Bronchial epithelial cell (primary cell): ENCODE measurements at regions not wholly inside any gene's neighbourhood (a gene's known extent, or its start where the extent isn't known, plus 50 kb on each side); places are given as distances from the start of the nearest gene placed in this dataset.

ENCODE experiments used
- DNase-seq: peaks from one replicate; pipeline ENCODE4 v3.0.0-alpha.2; 2010; ENCODE audit warnings: low read depth
- FAIRE-seq: peaks from 2 replicates; lab custom pipeline; 2011; peaks lifted over from hg19 to GRCh38; lab: Jason Lieb, UNC
- H3K27me3 ChIP-seq: 2 replicates; pipeline ENCODE4 v1.5.1; 2011; ENCODE audit warnings: low read length; ENCODE audit not compliant: control insufficient read depth, insufficient read depth
- H3K36me3 ChIP-seq: 2 replicates; pipeline ENCODE4 v1.5.1; 2011; ENCODE audit warnings: low read length; ENCODE audit not compliant: control insufficient read depth, insufficient read depth
- H3K4me3 ChIP-seq: 2 replicates; pipeline ENCODE4 v1.5.1; 2011; ENCODE audit warnings: mild to moderate bottlenecking, low read depth, low read length, control low read depth
- CTCF ChIP-seq: IDR thresholded peaks from 2 replicates; pipeline ENCODE4 v1.5.1; 2011; ENCODE audit warnings: mild to moderate bottlenecking, moderate library complexity, low read length, control low read depth, inconsistent platforms; ENCODE audit not compliant: insufficient read depth, severe bottlenecking

- Histone ChIP-seq H3K27me3 (no peaks in the 10 kb centered on the region), H3K36me3 (no peaks in the 10 kb centered on the region), H3K4me3 (no peak overlapping the region)
- TF ChIP-seq CTCF: no peak
- DNase-seq (peak; percentile 55), FAIRE-seq (no peak)
Observed at GRCh38 chr2:180141600-180141999, 134.5 kb upstream of the CWC22 start.

GRCh38 chr2:180133736-180134135 lies 126.6 kb upstream of the CWC22 start:
- Histone ChIP-seq H3K4me3 (no peak overlapping the region), H3K36me3 (no peaks in the 10 kb centered on the region), H3K27me3 (no peaks in the 10 kb centered on the region)
- no peak for FAIRE-seq
- TF ChIP-seq CTCF: no peak
- DNase-seq: peak; percentile 65

GRCh38 chr2:180130403-180130802 lies 123.3 kb upstream of the CWC22 start:
- H3K36me3 ChIP-seq: no peaks in the 10 kb centered on the region
- TF ChIP-seq CTCF: no peak
- no peaks in the 10 kb centered on the region for H3K27me3 ChIP-seq
- FAIRE-seq (no peak), DNase-seq (peak; percentile 85)
- no peak overlapping the region for H3K4me3 ChIP-seq

GRCh38 chr2:180128861-180129260 lies 121.8 kb upstream of the CWC22 start:
- FAIRE-seq (no peak), DNase-seq (no peak)
- TF ChIP-seq CTCF: no peak
- no peak overlapping the region for H3K4me3 ChIP-seq
- no peaks in the 10 kb centered on the region for H3K27me3 ChIP-seq
- no peaks in the 10 kb centered on the region for H3K36me3 ChIP-seq

- peak; percentile 79 for TF ChIP-seq CTCF
- DNase-seq (peak; percentile 92), FAIRE-seq (no peak)
- no peak overlapping the region for H3K4me3 ChIP-seq
- no peaks in the 10 kb centered on the region for H3K27me3 ChIP-seq
- no peaks in the 10 kb centered on the region for H3K36me3 ChIP-seq
Observed at GRCh38 chr2:180125245-180125962, 118.3 kb upstream of the CWC22 start.
